ENCODE measurements at regions not wholly inside any gene's neighbourhood (a gene's known extent, or its start where the extent isn't known, plus 50 kb on each side); places are given as distances from the start of the nearest gene placed in this dataset.
A peak's percentile ranks its signal among the peaks of the same experiment; 100 is the strongest.

GRCh38 chr14:104428860-104429259 is 150.7 kb upstream of the C14orf180 start:
- TF ChIP-seq, protein P1, sequence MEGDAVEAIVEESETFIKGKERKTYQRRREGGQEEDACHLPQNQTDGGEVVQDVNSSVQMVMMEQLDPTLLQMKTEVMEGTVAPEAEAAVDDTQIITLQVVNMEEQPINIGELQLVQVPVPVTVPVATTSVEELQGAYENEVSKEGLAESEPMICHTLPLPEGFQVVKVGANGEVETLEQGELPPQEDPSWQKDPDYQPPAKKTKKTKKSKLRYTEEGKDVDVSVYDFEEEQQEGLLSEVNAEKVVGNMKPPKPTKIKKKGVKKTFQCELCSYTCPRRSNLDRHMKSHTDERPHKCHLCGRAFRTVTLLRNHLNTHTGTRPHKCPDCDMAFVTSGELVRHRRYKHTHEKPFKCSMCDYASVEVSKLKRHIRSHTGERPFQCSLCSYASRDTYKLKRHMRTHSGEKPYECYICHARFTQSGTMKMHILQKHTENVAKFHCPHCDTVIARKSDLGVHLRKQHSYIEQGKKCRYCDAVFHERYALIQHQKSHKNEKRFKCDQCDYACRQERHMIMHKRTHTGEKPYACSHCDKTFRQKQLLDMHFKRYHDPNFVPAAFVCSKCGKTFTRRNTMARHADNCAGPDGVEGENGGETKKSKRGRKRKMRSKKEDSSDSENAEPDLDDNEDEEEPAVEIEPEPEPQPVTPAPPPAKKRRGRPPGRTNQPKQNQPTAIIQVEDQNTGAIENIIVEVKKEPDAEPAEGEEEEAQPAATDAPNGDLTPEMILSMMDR (IDR thresholded peaks at IDR 0.05; ENCODE audit: borderline replicate concordance, insufficient read depth, low read depth, low read length), result no peak
- H3K4me3 ChIP-seq (ENCODE audit: low read depth, low read length), result no peak overlapping the region

- no peak overlapping the region for H3K4me3 ChIP-seq (ENCODE audit: low read depth, low read length)
- TF ChIP-seq, protein P1 (IDR thresholded peaks at IDR 0.05; ENCODE audit: borderline replicate concordance, insufficient read depth, low read depth, low read length), result no peak
Observed at GRCh38 chr14:104429291-104429861, 150.2 kb upstream of the C14orf180 start.

- TF ChIP-seq, protein P1 (IDR thresholded peaks at IDR 0.05; ENCODE audit: borderline replicate concordance, insufficient read depth, low read depth, low read length), result no peak
- H3K4me3 ChIP-seq (ENCODE audit: low read depth, low read length), result no peak overlapping the region
Observed at GRCh38 chr14:104431351-104431928, 148.1 kb upstream of the C14orf180 start.

GRCh38 chr14:104431929-104432541 is 147.5 kb upstream of the C14orf180 start:
- TF ChIP-seq, protein P1 (IDR thresholded peaks at IDR 0.05; ENCODE audit: borderline replicate concordance, insufficient read depth, low read depth, low read length), result no peak
- H3K4me3 ChIP-seq (ENCODE audit: low read depth, low read length), result no peak overlapping the region

DNA sequence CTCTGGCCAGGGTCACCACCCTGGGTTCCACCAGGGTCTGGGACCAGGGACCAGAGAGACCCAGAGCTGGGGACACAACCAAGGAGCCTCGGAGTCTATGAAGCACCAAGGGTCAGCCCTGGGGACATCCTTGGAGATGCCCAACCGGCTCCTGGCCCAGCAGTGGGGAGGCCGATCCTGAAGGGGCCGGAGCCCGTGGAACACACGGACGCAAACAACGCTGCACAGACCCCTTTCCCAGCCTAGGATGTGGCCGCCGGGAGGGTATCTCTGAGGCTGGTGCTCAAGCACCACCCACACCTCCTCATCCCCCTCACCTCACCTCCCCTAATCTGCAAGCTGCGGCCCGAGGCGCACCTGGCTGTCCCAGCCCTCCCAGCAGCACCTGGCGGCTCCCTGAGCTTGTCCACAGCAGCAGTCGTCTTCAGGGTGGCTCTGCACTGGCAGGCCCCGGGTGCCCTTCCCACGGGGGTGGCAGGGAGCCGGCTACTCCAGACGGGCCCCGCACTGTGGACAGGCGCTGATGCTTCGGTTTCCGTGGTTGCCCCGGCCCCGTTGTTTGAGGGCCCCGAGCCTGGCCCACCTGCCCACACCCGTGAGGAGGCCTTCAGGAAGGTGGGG is 146.8 kb upstream of the C14orf180 start:
- TF ChIP-seq, protein P1 (IDR thresholded peaks at IDR 0.05; ENCODE audit: borderline replicate concordance, insufficient read depth, low read depth, low read length), result no peak
- no peak overlapping the region for H3K4me3 ChIP-seq (ENCODE audit: low read depth, low read length)

- H3K4me3 ChIP-seq (ENCODE audit: low read depth, low read length), result no peak overlapping the region
- TF ChIP-seq, protein P1 (IDR thresholded peaks at IDR 0.05; ENCODE audit: borderline replicate concordance, insufficient read depth, low read depth, low read length), result 0 out of 2 replicates have a peak, but pooled peaks have one; percentile 2
Observed at GRCh38 chr14:104433401-104434213, 146.0 kb upstream of the C14orf180 start.

All from GM12875 (cell line).